Smooth muscle cell (in vitro differentiated cells): ENCODE measurements at regions not wholly inside any gene's neighbourhood (a gene's known extent, or its start where the extent isn't known, plus 50 kb on each side); places are given as distances from the start of the nearest gene placed in this dataset.

Experiments
- DNase-seq: peaks from one replicate; lab custom pipeline; 2025; ENCODE audit not compliant: unreplicated experiment; lab: John Stamatoyannopoulos, UW
- H2AFZ ChIP-seq: fragments of 200-600 bp; sonication (generic); 2 replicates; pipeline ENCODE4 v1.6.0; 2016; ENCODE audit warnings: antibody characterized with exemption, low read depth, mild to moderate bottlenecking
- H3F3A ChIP-seq: fragments of 200-600 bp; sonication (generic); 2 replicates; pipeline ENCODE4 v1.6.0; 2017; ENCODE audit warnings: antibody characterized with exemption, low read depth
- H3K27ac ChIP-seq: fragments of 200-600 bp; sonication (generic); 2 replicates; pipeline ENCODE4 v1.5.1; 2016; ENCODE audit warnings: low read depth, mild to moderate bottlenecking
- H3K27me3 ChIP-seq: fragments of 200-600 bp; sonication (generic); 2 replicates; pipeline ENCODE4 v1.6.1; 2016; ENCODE audit warnings: low read depth, mild to moderate bottlenecking
- H3K36me3 ChIP-seq: fragments of 200-600 bp; sonication (generic); 2 replicates; pipeline ENCODE4 v1.5.1; 2016; ENCODE audit warnings: low read depth
- H3K4me1 ChIP-seq: fragments of 200-600 bp; sonication (generic); 2 replicates; pipeline ENCODE4 v1.5.1; 2016; ENCODE audit warnings: low read depth
- H3K4me2 ChIP-seq: fragments of 200-600 bp; sonication (generic); 2 replicates; pipeline ENCODE4 v1.6.0; 2016; ENCODE audit warnings: mild to moderate bottlenecking
- H3K4me3 ChIP-seq: fragments of 200-600 bp; sonication (generic); 2 replicates; pipeline ENCODE4 v1.5.1; 2016; ENCODE audit warnings: mild to moderate bottlenecking
- H3K79me2 ChIP-seq: fragments of 200-600 bp; sonication (generic); 2 replicates; pipeline ENCODE4 v1.6.0; 2016; ENCODE audit warnings: low read depth, mild to moderate bottlenecking
- H3K9ac ChIP-seq: fragments of 200-600 bp; sonication (generic); 2 replicates; pipeline ENCODE4 v1.6.0; 2016; ENCODE audit warnings: low read depth
- H3K9me3 ChIP-seq: fragments of 200-600 bp; sonication (generic); replicated peaks from 2 replicates; pipeline ENCODE4 v1.5.1; 2016; ENCODE audit warnings: low read depth
- H4K20me1 ChIP-seq: fragments of 200-600 bp; sonication (generic); 2 replicates; pipeline ENCODE4 v1.6.0; 2016; ENCODE audit warnings: low read depth
- WGBS: methylation state at CpG from one replicate; pipeline ENCODE4 v1.1.7; 2016; ENCODE audit warnings: low lambda C conversion rate; 5-methylcytosine and 5-hydroxymethylcytosine counted together
- TF ChIP-seq, protein P1 (sequence below): fragments of 200-600 bp; sonication (generic); IDR thresholded peaks from 2 replicates; pipeline ENCODE4 v1.5.1; 2017; ENCODE audit warnings: borderline replicate concordance, mild to moderate bottlenecking, antibody characterized with exemption; ENCODE audit not compliant: insufficient read depth, poor library complexity, severe bottlenecking

- Histone ChIP-seq H2AFZ (no peak overlapping the region), H3F3A (no peaks in the 10 kb centered on the region), H3K9ac (no peak overlapping the region), H3K9me3 (no peaks in the 10 kb centered on the region), H3K27me3 (peaks cover 30% of the 10 kb centered on the region), H4K20me1 (no peaks in the 10 kb centered on the region), H3K4me3 (no peak overlapping the region), H3K36me3 (no peaks in the 10 kb centered on the region), H3K4me1 (peaks cover 9% of the 10 kb centered on the region), H3K4me2 (no peak overlapping the region), H3K79me2 (no peaks in the 10 kb centered on the region), H3K27ac (no peak overlapping the region)
- DNase-seq = no peak
- TF ChIP-seq, protein P1, sequence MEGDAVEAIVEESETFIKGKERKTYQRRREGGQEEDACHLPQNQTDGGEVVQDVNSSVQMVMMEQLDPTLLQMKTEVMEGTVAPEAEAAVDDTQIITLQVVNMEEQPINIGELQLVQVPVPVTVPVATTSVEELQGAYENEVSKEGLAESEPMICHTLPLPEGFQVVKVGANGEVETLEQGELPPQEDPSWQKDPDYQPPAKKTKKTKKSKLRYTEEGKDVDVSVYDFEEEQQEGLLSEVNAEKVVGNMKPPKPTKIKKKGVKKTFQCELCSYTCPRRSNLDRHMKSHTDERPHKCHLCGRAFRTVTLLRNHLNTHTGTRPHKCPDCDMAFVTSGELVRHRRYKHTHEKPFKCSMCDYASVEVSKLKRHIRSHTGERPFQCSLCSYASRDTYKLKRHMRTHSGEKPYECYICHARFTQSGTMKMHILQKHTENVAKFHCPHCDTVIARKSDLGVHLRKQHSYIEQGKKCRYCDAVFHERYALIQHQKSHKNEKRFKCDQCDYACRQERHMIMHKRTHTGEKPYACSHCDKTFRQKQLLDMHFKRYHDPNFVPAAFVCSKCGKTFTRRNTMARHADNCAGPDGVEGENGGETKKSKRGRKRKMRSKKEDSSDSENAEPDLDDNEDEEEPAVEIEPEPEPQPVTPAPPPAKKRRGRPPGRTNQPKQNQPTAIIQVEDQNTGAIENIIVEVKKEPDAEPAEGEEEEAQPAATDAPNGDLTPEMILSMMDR = no peak
- 82% methylated on average over 17 of the region's 17 CpGs for WGBS
Measured at GRCh38 chr9:135339378-135339973, 140.1 kb upstream of the PPP1R26 start.

- DNase-seq = no peak
- Histone ChIP-seq H2AFZ (no peak overlapping the region), H3K4me1 (peaks cover 9% of the 10 kb centered on the region), H3K4me2 (no peak overlapping the region), H3K27ac (no peak overlapping the region), H3K27me3 (peaks cover 37% of the 10 kb centered on the region), H4K20me1 (no peaks in the 10 kb centered on the region), H3K9ac (no peak overlapping the region), H3K36me3 (no peaks in the 10 kb centered on the region), H3F3A (no peaks in the 10 kb centered on the region), H3K4me3 (no peak overlapping the region), H3K79me2 (no peaks in the 10 kb centered on the region), H3K9me3 (no peaks in the 10 kb centered on the region)
- TF ChIP-seq, protein P1 = no peak
- WGBS = 24% methylated on average over 12 of the region's 12 CpGs
Measured at GRCh38 chr9:135340143-135340655, 139.4 kb upstream of the PPP1R26 start.

GRCh38 chr9:135340726-135341475 lies 138.7 kb upstream of the PPP1R26 start:
- H3K9ac ChIP-seq = no peak overlapping the region
- TF ChIP-seq, protein P1 = no peak
- peaks cover 40% of the 10 kb centered on the region for H3K27me3 ChIP-seq
- DNase-seq = no peak
- H3F3A ChIP-seq = no peaks in the 10 kb centered on the region
- H3K4me3 ChIP-seq = no peak overlapping the region
- H3K79me2 ChIP-seq = no peaks in the 10 kb centered on the region
- WGBS = 84% methylated on average over 20 of the region's 20 CpGs
- H3K27ac ChIP-seq = no peak overlapping the region
- no peak overlapping the region for H3K4me2 ChIP-seq
- no peaks in the 10 kb centered on the region for H4K20me1 ChIP-seq
- no peaks in the 10 kb centered on the region for H3K9me3 ChIP-seq
- no peaks in the 10 kb centered on the region for H3K36me3 ChIP-seq
- H2AFZ ChIP-seq = no peak overlapping the region
- H3K4me1 ChIP-seq = peaks cover 9% of the 10 kb centered on the region
